GM23338 (cell line): ENCODE measurements at regions not wholly inside any gene's neighbourhood (a gene's known extent, or its start where the extent isn't known, plus 50 kb on each side); places are given as distances from the start of the nearest gene placed in this dataset.

ENCODE experiments used
- CREB1 ChIP-seq: fragments of 250-450 bp; sonication (Bioruptor Pico); IDR thresholded peaks from 2 replicates; pipeline ENCODE4 v1.5.0; 2020; ENCODE audit warnings: low read depth, mild to moderate bottlenecking, moderate library complexity
- CTCF ChIP-seq, 2 experiments: fragments of 200-600 bp in 1 of 2; sonication (generic) in 1 of 2; conservative IDR thresholded peaks; 2 replicates each; pipeline versions ENCODE4 v1.5.1 to v1.6.1; 2016 to 2017; ENCODE audit warnings: antibody characterized with exemption in 2 of 2, low read depth in 2 of 2, mild to moderate bottlenecking in 2 of 2, moderate library complexity in 1 of 2
- EZH2 ChIP-seq: fragments of 200-600 bp; sonication (generic); IDR thresholded peaks from one replicate; pipeline ENCODE4 v1.8.0; 2017; ENCODE audit warnings: antibody characterized with exemption, mild to moderate bottlenecking, low read depth; ENCODE audit not compliant: unreplicated experiment
- EZH2phosphoT487 ChIP-seq: fragments of 200-600 bp; sonication (generic); IDR thresholded peaks from one replicate; pipeline ENCODE4 v1.8.1; 2018; ENCODE audit warnings: antibody characterized with exemption; ENCODE audit not compliant: unreplicated experiment
- JUNB ChIP-seq: IDR thresholded peaks from one replicate; pipeline ENCODE4 v1.6.1; 2016; ENCODE audit warnings: antibody characterized with exemption; ENCODE audit not compliant: unreplicated experiment
- NANOG ChIP-seq: IDR thresholded peaks from 2 replicates; pipeline ENCODE4 v1.6.1; 2016; ENCODE audit warnings: antibody characterized with exemption, borderline replicate concordance
- POLR2AphosphoS5 ChIP-seq: IDR thresholded peaks from 2 replicates; pipeline ENCODE4 v1.6.1; 2016; ENCODE audit warnings: antibody characterized with exemption, low read depth
- ZNF114 ChIP-seq: fragments of 250-450 bp; sonication (Bioruptor Pico); IDR thresholded peaks from 2 replicates; pipeline ENCODE4 v1.5.0; 2020; ENCODE audit warnings: mild to moderate bottlenecking, moderate library complexity
- ZNF331 ChIP-seq: fragments of 250-450 bp; sonication (Bioruptor Pico); IDR thresholded peaks from 2 replicates; pipeline ENCODE4 v1.5.0; 2020; ENCODE audit warnings: low read depth, mild to moderate bottlenecking, moderate library complexity
- TF ChIP-seq, protein P1 (sequence below): fragments of 250-450 bp; sonication (Bioruptor Pico); IDR thresholded peaks from 2 replicates; pipeline ENCODE4 v1.5.0; 2020; ENCODE audit warnings: mild to moderate bottlenecking, moderate library complexity
- TF ChIP-seq, protein P2 (sequence below): IDR thresholded peaks from 2 replicates; pipeline ENCODE4 v1.6.1; 2016; ENCODE audit warnings: antibody characterized with exemption

DNA sequence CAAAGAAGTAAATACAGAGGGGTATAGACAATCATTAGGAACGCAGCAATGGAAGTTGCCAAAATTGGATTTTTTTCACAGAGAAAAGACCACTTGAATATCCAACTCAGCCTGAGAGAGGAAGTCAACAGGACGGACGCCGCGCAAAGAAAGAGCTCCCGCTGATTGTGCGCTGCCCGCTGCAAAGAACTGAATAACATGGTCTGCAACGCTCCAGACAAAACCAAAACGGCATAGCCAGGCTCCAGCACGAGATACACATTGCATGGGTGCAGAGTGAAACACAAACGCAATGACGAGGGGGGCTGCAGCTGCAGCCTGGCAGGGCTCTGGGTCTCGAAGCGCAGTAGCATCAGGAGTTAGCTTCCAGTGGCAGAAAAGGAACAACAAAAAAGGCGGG is 113.9 kb upstream of the MGMT start (continued):
- TF ChIP-seq, protein P1, sequence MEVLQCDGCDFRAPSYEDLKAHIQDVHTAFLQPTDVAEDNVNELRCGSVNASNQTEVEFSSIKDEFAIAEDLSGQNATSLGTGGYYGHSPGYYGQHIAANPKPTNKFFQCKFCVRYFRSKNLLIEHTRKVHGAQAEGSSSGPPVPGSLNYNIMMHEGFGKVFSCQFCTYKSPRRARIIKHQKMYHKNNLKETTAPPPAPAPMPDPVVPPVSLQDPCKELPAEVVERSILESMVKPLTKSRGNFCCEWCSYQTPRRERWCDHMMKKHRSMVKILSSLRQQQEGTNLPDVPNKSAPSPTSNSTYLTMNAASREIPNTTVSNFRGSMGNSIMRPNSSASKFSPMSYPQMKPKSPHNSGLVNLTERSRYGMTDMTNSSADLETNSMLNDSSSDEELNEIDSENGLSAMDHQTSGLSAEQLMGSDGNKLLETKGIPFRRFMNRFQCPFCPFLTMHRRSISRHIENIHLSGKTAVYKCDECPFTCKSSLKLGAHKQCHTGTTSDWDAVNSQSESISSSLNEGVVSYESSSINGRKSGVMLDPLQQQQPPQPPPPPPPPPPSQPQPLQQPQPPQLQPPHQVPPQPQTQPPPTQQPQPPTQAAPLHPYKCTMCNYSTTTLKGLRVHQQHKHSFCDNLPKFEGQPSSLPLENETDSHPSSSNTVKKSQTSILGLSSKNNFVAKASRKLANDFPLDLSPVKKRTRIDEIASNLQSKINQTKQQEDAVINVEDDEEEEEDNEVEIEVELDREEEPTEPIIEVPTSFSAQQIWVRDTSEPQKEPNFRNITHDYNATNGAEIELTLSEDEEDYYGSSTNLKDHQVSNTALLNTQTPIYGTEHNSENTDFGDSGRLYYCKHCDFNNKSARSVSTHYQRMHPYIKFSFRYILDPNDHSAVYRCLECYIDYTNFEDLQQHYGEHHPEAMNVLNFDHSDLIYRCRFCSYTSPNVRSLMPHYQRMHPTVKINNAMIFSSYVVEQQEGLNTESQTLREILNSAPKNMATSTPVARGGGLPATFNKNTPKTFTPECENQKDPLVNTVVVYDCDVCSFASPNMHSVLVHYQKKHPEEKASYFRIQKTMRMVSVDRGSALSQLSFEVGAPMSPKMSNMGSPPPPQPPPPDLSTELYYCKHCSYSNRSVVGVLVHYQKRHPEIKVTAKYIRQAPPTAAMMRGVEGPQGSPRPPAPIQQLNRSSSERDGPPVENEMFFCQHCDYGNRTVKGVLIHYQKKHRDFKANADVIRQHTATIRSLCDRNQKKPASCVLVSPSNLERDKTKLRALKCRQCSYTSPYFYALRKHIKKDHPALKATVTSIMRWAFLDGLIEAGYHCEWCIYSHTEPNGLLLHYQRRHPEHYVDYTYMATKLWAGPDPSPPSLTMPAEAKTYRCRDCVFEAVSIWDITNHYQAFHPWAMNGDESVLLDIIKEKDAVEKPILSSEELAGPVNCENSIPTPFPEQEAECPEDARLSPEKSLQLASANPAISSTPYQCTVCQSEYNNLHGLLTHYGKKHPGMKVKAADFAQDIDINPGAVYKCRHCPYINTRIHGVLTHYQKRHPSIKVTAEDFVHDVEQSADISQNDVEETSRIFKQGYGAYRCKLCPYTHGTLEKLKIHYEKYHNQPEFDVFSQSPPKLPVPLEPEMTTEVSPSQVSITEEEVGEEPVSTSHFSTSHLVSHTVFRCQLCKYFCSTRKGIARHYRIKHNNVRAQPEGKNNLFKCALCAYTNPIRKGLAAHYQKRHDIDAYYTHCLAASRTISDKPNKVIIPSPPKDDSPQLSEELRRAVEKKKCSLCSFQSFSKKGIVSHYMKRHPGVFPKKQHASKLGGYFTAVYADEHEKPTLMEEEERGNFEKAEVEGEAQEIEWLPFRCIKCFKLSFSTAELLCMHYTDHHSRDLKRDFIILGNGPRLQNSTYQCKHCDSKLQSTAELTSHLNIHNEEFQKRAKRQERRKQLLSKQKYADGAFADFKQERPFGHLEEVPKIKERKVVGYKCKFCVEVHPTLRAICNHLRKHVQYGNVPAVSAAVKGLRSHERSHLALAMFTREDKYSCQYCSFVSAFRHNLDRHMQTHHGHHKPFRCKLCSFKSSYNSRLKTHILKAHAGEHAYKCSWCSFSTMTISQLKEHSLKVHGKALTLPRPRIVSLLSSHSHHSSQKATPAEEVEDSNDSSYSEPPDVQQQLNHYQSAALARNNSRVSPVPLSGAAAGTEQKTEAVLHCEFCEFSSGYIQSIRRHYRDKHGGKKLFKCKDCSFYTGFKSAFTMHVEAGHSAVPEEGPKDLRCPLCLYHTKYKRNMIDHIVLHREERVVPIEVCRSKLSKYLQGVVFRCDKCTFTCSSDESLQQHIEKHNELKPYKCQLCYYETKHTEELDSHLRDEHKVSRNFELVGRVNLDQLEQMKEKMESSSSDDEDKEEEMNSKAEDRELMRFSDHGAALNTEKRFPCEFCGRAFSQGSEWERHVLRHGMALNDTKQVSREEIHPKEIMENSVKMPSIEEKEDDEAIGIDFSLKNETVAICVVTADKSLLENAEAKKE: no peak
- TF ChIP-seq CTCF (conservative IDR thresholded peaks at IDR 0.05; ENCODE audit: low read depth in 2 of 2): no peak
- TF ChIP-seq POLR2AphosphoS5: no peak
- TF ChIP-seq, protein P2, sequence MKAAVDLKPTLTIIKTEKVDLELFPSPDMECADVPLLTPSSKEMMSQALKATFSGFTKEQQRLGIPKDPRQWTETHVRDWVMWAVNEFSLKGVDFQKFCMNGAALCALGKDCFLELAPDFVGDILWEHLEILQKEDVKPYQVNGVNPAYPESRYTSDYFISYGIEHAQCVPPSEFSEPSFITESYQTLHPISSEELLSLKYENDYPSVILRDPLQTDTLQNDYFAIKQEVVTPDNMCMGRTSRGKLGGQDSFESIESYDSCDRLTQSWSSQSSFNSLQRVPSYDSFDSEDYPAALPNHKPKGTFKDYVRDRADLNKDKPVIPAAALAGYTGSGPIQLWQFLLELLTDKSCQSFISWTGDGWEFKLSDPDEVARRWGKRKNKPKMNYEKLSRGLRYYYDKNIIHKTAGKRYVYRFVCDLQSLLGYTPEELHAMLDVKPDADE: no peak
- no peak for TF ChIP-seq JUNB
- no peak for TF ChIP-seq EZH2
- no peak for TF ChIP-seq NANOG
- no peak for TF ChIP-seq ZNF114 (CRISPR knock-in tag)
- no peak for TF ChIP-seq CREB1 (CRISPR knock-in tag)
- TF ChIP-seq EZH2phosphoT487: no peak
- no peak for TF ChIP-seq ZNF331 (CRISPR knock-in tag)
